Lower leg skin (tissue), 4 donors: ENCODE measurements at regions not wholly inside any gene's neighbourhood (a gene's known extent, or its start where the extent isn't known, plus 50 kb on each side); places are given as distances from the start of the nearest gene placed in this dataset.

Experiments
- DNase-seq, 2 donors: peaks; one replicate each; pipeline ENCODE4 v3.0.0-alpha.2; 2019; ENCODE audit warnings: low spot score in 2 of 2
- H3K4me3 ChIP-seq: fragments of 200-600 bp; sonication (generic); 2 replicates; pipeline ENCODE4 v1.5.1; 2017; ENCODE audit warnings: mild to moderate bottlenecking, low read depth; ENCODE audit not compliant: poor library complexity, severe bottlenecking
- POLR2A ChIP-seq, 2 donors: fragments of 450-650 bp; IDR thresholded peaks; one replicate each; pipeline ENCODE4 v1.6.1; 2016 to 2017; ENCODE audit warnings: antibody characterized with exemption in 2 of 2, mild to moderate bottlenecking in 1 of 2, moderate library complexity in 1 of 2
- WGBS, 2 donors: methylation state at CpG; one replicate each; pipeline ENCODE4 v1.1.5; 2018; 5-methylcytosine and 5-hydroxymethylcytosine counted together
- intact Hi-C: fragments of 100-400 bp; cut with DNase I; formaldehyde crosslinking; loops from one replicate; pipeline ENCODE4 v1.15.0; 2023; ENCODE audit warnings: low total_unique reads
- TF ChIP-seq, protein P1 (sequence below), 3 donors: fragments of 450-650 bp; IDR thresholded peaks; one replicate each; pipeline ENCODE4 v1.5.1; 2016; ENCODE audit warnings: antibody characterized with exemption in 3 of 3, mild to moderate bottlenecking in 3 of 3, moderate library complexity in 2 of 3

DNA sequence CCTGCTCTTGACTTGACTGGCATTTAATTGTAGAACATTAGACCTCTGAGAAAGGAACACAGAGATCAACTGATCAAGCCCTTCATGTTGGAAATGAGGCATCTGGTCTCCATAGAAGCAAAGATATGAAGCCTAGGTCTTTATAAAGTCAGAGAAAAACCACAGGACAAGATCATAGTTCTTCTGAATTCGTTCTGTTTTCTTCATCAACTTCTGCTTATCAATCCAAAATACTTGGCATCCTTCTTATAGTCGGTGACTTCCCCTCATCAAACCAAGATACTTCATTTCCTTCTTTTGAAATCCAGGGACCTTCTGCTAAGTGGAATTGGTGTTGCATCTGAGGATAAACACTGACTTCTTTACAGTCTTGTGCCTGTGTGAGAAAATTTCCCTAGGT, 77.1 kb upstream of the PRKCQ start:
- TF ChIP-seq, protein P1, sequence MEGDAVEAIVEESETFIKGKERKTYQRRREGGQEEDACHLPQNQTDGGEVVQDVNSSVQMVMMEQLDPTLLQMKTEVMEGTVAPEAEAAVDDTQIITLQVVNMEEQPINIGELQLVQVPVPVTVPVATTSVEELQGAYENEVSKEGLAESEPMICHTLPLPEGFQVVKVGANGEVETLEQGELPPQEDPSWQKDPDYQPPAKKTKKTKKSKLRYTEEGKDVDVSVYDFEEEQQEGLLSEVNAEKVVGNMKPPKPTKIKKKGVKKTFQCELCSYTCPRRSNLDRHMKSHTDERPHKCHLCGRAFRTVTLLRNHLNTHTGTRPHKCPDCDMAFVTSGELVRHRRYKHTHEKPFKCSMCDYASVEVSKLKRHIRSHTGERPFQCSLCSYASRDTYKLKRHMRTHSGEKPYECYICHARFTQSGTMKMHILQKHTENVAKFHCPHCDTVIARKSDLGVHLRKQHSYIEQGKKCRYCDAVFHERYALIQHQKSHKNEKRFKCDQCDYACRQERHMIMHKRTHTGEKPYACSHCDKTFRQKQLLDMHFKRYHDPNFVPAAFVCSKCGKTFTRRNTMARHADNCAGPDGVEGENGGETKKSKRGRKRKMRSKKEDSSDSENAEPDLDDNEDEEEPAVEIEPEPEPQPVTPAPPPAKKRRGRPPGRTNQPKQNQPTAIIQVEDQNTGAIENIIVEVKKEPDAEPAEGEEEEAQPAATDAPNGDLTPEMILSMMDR (IDR thresholded peaks at IDR 0.05) = no peak
- no peak for TF ChIP-seq POLR2A (IDR thresholded peaks at IDR 0.05)
- DNase-seq = no peak
- intact Hi-C loops = no loop called here
- 71 to 74% methylated on average over 2 of the region's 2 CpGs for WGBS, 2 donors
- H3K4me3 ChIP-seq = no peak overlapping the region

DNA sequence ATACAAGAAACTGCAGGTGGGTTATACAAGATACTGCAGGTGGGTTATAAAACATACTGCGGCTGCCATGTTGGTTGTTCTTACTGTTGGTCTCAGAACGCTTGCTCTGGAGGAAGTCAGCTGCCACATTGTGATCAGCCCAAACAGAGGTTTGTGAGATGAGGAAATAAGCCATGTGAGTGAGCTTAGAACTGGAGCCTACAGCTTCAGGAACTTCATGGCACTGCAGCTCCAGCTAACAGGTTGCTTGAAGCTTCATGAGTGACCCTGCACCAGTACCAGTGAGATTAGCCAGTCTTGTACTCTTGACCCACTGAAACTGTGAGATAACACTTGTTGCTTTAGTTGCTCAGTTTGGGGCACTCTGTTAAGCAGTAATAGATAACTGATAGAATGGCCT, 74.5 kb upstream of the PRKCQ start:
- intact Hi-C loops = no loop called here
- TF ChIP-seq POLR2A (IDR thresholded peaks at IDR 0.05) = no peak
- TF ChIP-seq, protein P1 (IDR thresholded peaks at IDR 0.05) = no peak
- WGBS, 2 donors = 84 to 85% methylated on average over 2 of the region's 2 CpGs
- no peak overlapping the region for H3K4me3 ChIP-seq
- no peak for DNase-seq

DNA sequence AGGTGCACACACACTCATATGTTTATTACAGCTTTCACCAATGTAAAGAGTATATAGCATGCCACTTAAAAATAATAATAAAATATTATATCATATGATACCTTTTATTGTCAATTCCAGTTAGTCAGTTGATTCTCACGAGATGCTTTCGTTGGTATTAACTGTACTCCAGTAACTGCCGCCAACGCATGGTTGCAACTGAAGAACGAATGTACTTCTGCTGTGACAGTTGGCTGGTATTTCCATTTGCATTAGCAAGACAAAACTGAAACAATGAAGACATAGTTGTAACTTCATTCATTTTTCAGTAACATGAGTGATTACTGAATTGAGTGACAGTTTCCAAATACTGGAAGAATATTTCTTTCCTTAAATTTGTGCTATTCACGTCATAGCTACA, 70.5 kb upstream of the PRKCQ start:
- intact Hi-C loops = no loop called here
- no peak for TF ChIP-seq POLR2A (IDR thresholded peaks at IDR 0.05)
- TF ChIP-seq, protein P1 (IDR thresholded peaks at IDR 0.05) = no peak

DNA sequence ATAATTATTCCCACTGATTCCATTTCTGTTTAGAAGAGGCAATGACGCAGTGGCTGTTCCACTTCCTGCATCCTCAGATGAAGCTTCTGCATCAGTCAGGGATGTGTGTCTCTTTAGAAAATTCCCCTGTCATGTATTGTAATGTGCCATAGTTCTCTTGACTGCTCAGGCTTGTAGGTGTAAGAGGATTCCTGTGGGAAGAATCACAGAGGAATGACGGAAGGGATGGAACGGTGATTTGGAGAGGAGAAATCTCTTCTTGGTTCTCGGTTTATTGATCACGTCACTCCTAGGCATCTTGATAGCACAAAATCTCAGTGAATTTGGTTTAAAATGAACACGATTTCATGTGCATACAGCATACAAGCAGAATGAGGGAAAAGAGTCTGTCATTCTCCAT, 69.8 kb upstream of the PRKCQ start:
- H3K4me3 ChIP-seq = no peak overlapping the region
- intact Hi-C loops = no loop called here
- 82% methylated on average over 6 of the region's 6 CpGs for WGBS, 2 donors
- no peak for TF ChIP-seq POLR2A (IDR thresholded peaks at IDR 0.05)
- TF ChIP-seq, protein P1 (IDR thresholded peaks at IDR 0.05) = no peak
- no peak for DNase-seq

More for the DNA sequence above, 70.5 kb upstream of the PRKCQ start:
- no peak for DNase-seq
- 88 to 92% methylated on average over 6 of the region's 6 CpGs for WGBS, 2 donors
- H3K4me3 ChIP-seq = no peak overlapping the region

DNA sequence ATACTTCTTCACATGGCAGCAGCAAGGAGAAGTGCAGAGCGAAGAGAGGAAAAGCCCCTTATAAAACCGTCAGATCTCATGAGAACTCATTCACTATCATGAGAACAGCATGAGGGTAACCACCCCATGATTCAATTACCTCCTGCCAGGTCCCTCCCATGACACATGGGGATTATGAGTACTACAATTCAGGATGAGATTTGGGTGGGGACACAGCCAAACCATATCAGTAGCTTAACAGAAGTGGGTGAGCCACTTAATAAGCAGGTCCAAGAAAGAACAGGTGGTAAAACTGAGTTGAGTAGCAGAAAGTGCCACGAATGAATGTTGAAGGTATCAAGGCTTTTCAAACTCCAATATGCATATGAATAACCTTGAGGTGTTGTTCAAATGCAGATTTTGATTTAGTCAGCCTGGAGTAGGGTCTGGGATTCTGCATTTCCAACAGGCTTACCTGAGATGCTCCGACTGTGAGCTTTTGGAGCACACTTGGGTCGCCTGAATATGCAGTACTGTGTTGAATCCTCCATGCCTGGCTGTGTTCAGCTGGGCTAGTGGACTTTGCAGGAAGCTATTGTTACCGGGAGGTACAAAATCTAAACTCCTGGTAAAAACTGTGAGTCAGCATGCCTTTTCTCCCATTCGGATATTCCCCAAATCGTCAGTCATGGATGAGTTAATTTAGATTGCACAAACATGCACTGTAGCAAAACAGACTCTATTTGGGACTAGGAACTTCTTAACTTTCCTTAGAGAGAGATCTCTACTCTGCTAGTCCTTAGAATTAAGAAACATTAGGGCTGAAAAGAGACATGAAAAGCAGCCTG, 69.0 kb upstream of the PRKCQ start:
- H3K4me3 ChIP-seq = no peak overlapping the region
- WGBS, 2 donors = 58 to 64% methylated on average over 8 of the region's 8 CpGs
- intact Hi-C loops = no loop called here
- TF ChIP-seq, protein P1 (IDR thresholded peaks at IDR 0.05) = no peak
- no peak for TF ChIP-seq POLR2A (IDR thresholded peaks at IDR 0.05)
- no peak for DNase-seq
